HepG2 (cell line): ENCODE measurements at regions not wholly inside any gene's neighbourhood (a gene's known extent, or its start where the extent isn't known, plus 50 kb on each side); places are given as distances from the start of the nearest gene placed in this dataset.

Experiments
- ATAC-seq: fragments of 200-7000 bp; cut with Tn5 transposase; 3 replicates; pipeline ENCODE4 v1.9.1; 2020; ENCODE audit warnings: mild to moderate bottlenecking, moderate library complexity
- BruUV-seq: library from RNA; stranded (reverse); fragments of 400-500 nt; replicated peaks from 2 replicates; lab custom pipeline; 2021; lab: Mats Ljungman, UMichigan
- CTCF ChIA-PET: fragments of 300-600 bp; formaldehyde crosslinking; extraction: SDS; loops from one replicate; lab custom pipeline; 2021; ENCODE audit warnings: low total read pairs, inconsistent platforms, low intra/inter-chr PET ratio; lab: Yijun Ruan, JAX
- POLR2A ChIA-PET: fragments of 350-600 bp; sonication (Branson Sonifier 250); formaldehyde crosslinking; loops from one replicate; lab custom pipeline; 2020; ENCODE audit warnings: antibody characterized with exemption, inconsistent platforms; lab: Yijun Ruan, JAX
- DNase-seq: peaks from one replicate; pipeline ENCODE4 v3.0.0-alpha.2; 2015; ENCODE audit warnings: low spot score
- FAIRE-seq: peaks from 3 replicates; lab custom pipeline; 2011; peaks lifted over from hg19 to GRCh38; lab: Jason Lieb, UNC
- H2AFZ ChIP-seq: one replicate; pipeline ENCODE4 v1.6.1; 2011; ENCODE audit warnings: low read length, inconsistent platforms
- H3K27ac ChIP-seq: fragments of 300-600 bp; 3 replicates; pipeline ENCODE4 v1.8.0; 2011; ENCODE audit warnings: mixed run types, mild to moderate bottlenecking, mixed read lengths, low read length, inconsistent platforms; ENCODE audit not compliant: insufficient read depth; ENCODE audit errors: extremely low read length
- H3K27me3 ChIP-seq, 2 experiments: fragments of 200-600 bp in 1 of 2; 2 replicates in 1 of 2; 3 replicates in 1 of 2; pipeline versions ENCODE4 v1.6.0 to v1.8.0; 2011; ENCODE audit warnings: low read length in 2 of 2, mild to moderate bottlenecking in 2 of 2, moderate library complexity in 2 of 2, inconsistent platforms in 1 of 2; ENCODE audit not compliant: insufficient read depth in 2 of 2, control insufficient read depth in 1 of 2
- H3K36me3 ChIP-seq, 2 experiments: fragments of 200-600 bp in 1 of 2; replicated peaks in 1 of 2; 2 replicates in 1 of 2; 3 replicates in 1 of 2; pipeline versions ENCODE4 v1.5.1 to v1.8.0; 2011; ENCODE audit warnings: low read length in 2 of 2, inconsistent platforms in 1 of 2; ENCODE audit not compliant: insufficient read depth in 2 of 2, control insufficient read depth in 1 of 2
- H3K4me1 ChIP-seq: 2 replicates; pipeline ENCODE4 v1.5.1; 2012; ENCODE audit warnings: low read length, inconsistent platforms; ENCODE audit not compliant: insufficient read depth
- H3K4me2 ChIP-seq: 2 replicates; pipeline ENCODE4 v1.6.0; 2011; ENCODE audit warnings: low read depth, low read length, inconsistent platforms
- H3K4me3 ChIP-seq, 3 experiments: fragments of 200-600 bp in 1 of 3; sonication (generic), shearing (Covaris generic) in 1 of 3; replicated peaks in 1 of 3; 2 replicates each; pipeline ENCODE4 v1.5.1; 2011 to 2016; ENCODE audit warnings: low read length in 3 of 3, inconsistent platforms in 2 of 3, low read depth in 2 of 3, mild to moderate bottlenecking in 2 of 3, control low read depth in 1 of 3, mixed read lengths in 1 of 3; ENCODE audit not compliant: insufficient read depth in 1 of 3
- H3K79me2 ChIP-seq: one replicate; pipeline ENCODE4 v1.6.1; 2011; ENCODE audit warnings: low read length, inconsistent platforms; ENCODE audit not compliant: insufficient read depth
- H3K9ac ChIP-seq: 2 replicates; pipeline ENCODE4 v1.6.0; 2011; ENCODE audit warnings: mild to moderate bottlenecking, low read depth, low read length, inconsistent platforms; ENCODE audit not compliant: insufficient read depth
- H3K9me3 ChIP-seq: 2 replicates; pipeline ENCODE4 v1.5.1; 2012; ENCODE audit warnings: mild to moderate bottlenecking, low read length
- H4K20me1 ChIP-seq: 2 replicates; pipeline ENCODE4 v1.6.0; 2011; ENCODE audit warnings: inconsistent platforms, mild to moderate bottlenecking, low read length, moderate library complexity; ENCODE audit not compliant: insufficient read depth
- BCL6 ChIP-seq: IDR thresholded peaks from 2 replicates; pipeline ENCODE4 v1.6.1; 2016; ENCODE audit warnings: missing genetic modification reagents, missing compliant biosample characterization
- CAMTA2 ChIP-seq: sonication (generic); formaldehyde crosslinking; IDR thresholded peaks from 2 replicates; pipeline ENCODE4 v1.4.0; 2020; ENCODE audit warnings: mild to moderate bottlenecking, missing genetic modification reagents, borderline replicate concordance
- CC2D1A ChIP-seq: sonication (generic); formaldehyde crosslinking; IDR thresholded peaks from 2 replicates; pipeline ENCODE4 v1.8.1; 2023; ENCODE audit warnings: mild to moderate bottlenecking, missing genetic modification reagents
- HINFP ChIP-seq: sonication (generic); formaldehyde crosslinking; IDR thresholded peaks from 2 replicates; pipeline ENCODE4 v1.4.0; 2020; ENCODE audit warnings: low read depth, mild to moderate bottlenecking, missing genetic modification reagents
- MAFK ChIP-seq, 2 experiments: IDR thresholded peaks in 1 of 2; conservative IDR thresholded peaks in 1 of 2; 2 replicates each; pipeline ENCODE4 v1.6.1; 2011; ENCODE audit warnings: improper control_type of control experiment in 2 of 2, low read length in 2 of 2
- NKX3-1 ChIP-seq: sonication (generic); formaldehyde crosslinking; IDR thresholded peaks from 2 replicates; pipeline ENCODE4 v1.5.0; 2020; ENCODE audit warnings: missing genetic modification reagents
- POLR2AphosphoS2 ChIP-seq: IDR thresholded peaks from 2 replicates; pipeline ENCODE4 v1.6.1; 2011; ENCODE audit warnings: low read depth, low read length, improper control_type of control experiment
- SP5 ChIP-seq: IDR thresholded peaks from 2 replicates; pipeline ENCODE4 v1.6.1; 2016; ENCODE audit warnings: low read depth, borderline replicate concordance
- TERF1 ChIP-seq: sonication (generic); formaldehyde crosslinking; IDR thresholded peaks from 2 replicates; pipeline ENCODE4 v1.8.0; 2022; ENCODE audit warnings: mild to moderate bottlenecking, missing genetic modification reagents, moderate library complexity
- XBP1 ChIP-seq: sonication (generic); formaldehyde crosslinking; IDR thresholded peaks from 2 replicates; pipeline ENCODE4 v1.5.0; 2020; ENCODE audit warnings: missing genetic modification reagents
- ZBTB2 ChIP-seq: sonication (generic); formaldehyde crosslinking; IDR thresholded peaks from 2 replicates; pipeline ENCODE4 v1.8.0; 2022; ENCODE audit warnings: low read depth, missing genetic modification reagents
- ZNF329 ChIP-seq: sonication (generic); formaldehyde crosslinking; IDR thresholded peaks from 2 replicates; pipeline ENCODE4 v1.9.0; 2021; ENCODE audit warnings: low read depth, mild to moderate bottlenecking, missing genetic modification reagents
- ZNF678 ChIP-seq: sonication (generic); formaldehyde crosslinking; IDR thresholded peaks from 2 replicates; pipeline ENCODE4 v1.4.0; 2020; ENCODE audit warnings: mild to moderate bottlenecking, missing genetic modification reagents
- ZNF839 ChIP-seq: sonication (generic); formaldehyde crosslinking; IDR thresholded peaks from 2 replicates; pipeline ENCODE4 v1.4.0; 2020; ENCODE audit warnings: missing genetic modification reagents, mild to moderate bottlenecking, borderline replicate concordance
- ZUFSP ChIP-seq: sonication (generic); formaldehyde crosslinking; IDR thresholded peaks from 2 replicates; pipeline ENCODE4 v1.9.0; 2021; ENCODE audit warnings: missing genetic modification reagents, mild to moderate bottlenecking, borderline replicate concordance
- WGBS: methylation state at CpG from one replicate; pipeline ENCODE4 v1.1.6; 2017; ENCODE audit warnings: low lambda C conversion rate; 5-methylcytosine and 5-hydroxymethylcytosine counted together
- in situ Hi-C: cut with HindIII; loops from 2 replicates; pipeline ENCODE4 v1.10.0; 2017; ENCODE audit warnings: low pct_unique_long_range_greater_than_20kb; ENCODE audit not compliant: extremely low pct_ligation_motif_present
- intact Hi-C: fragments of 100-400 bp; cut with micrococcal nuclease; formaldehyde crosslinking; loops from one replicate; pipeline ENCODE4 v1.10.0; 2022; ENCODE audit not compliant: unreplicated experiment

- Histone ChIP-seq H3K4me2 (no peak overlapping the region), H3K27ac (no peak overlapping the region), H4K20me1 (no peaks in the 10 kb centered on the region), H2AFZ (no peak overlapping the region), H3K9ac (no peak overlapping the region), H3K4me1 (no peaks in the 10 kb centered on the region), H3K4me3 (no peak overlapping the region), H3K27me3 (no peaks in the 10 kb centered on the region), H3K36me3 (no peaks in the 10 kb centered on the region), H3K9me3 (peaks cover 41% of the 10 kb centered on the region), H3K79me2 (no peaks in the 10 kb centered on the region)
- BruUV-seq: no TSS peak
- DNase-seq: no peak
- ChIA-PET CTCF (no interaction called here), POLR2A (no interaction called here)
- no peak for FAIRE-seq
- no peak for ATAC-seq
- intact Hi-C loops: no loop called here
- 35% methylated on average over 3 of the region's 3 CpGs for WGBS
- in situ Hi-C loops: no loop called here
- TF ChIP-seq CC2D1A (CRISPR knock-in tag) (no peak), ZUFSP (CRISPR knock-in tag) (no peak), SP5 (CRISPR knock-in tag) (no peak), TERF1 (CRISPR knock-in tag) (no peak), CAMTA2 (CRISPR knock-in tag) (no peak), POLR2AphosphoS2 (no peak), ZBTB2 (CRISPR knock-in tag) (no peak), NKX3-1 (no peak), ZNF678 (CRISPR knock-in tag) (no peak), ZNF329 (no peak), ZNF839 (CRISPR knock-in tag) (no peak), HINFP (CRISPR knock-in tag) (no peak), MAFK (conservative IDR thresholded peaks at IDR 0.05 in 1 of 2, IDR thresholded peaks at IDR 0.05 in 1 of 2; ENCODE audit: low read length in 2 of 2) (no peak), BCL6 (CRISPR knock-in tag) (no peak), XBP1 (CRISPR knock-in tag) (no peak)
Measured at GRCh38 chr12:88698471-88698870, 118.2 kb upstream of the KITLG start.
